Nucleus accumbens (tissue), 56 donors: ENCODE measurements at regions not wholly inside any gene's neighbourhood (a gene's known extent, or its start where the extent isn't known, plus 50 kb on each side); places are given as distances from the start of the nearest gene placed in this dataset.
"Not testable (repeated sequence)": the region's sequence is repeated elsewhere in the genome, so short reads cannot be mapped to it uniquely, and the experiment has no call there.

Experiments used
- DNase-seq, 56 donors: peaks; one replicate each; lab custom pipeline; 2025; lab: John Stamatoyannopoulos, UW

- no peak for DNase-seq
Observed at GRCh38 chr4:130851107-130851506, 1755.2 kb downstream of the C4orf33 start.

- no peak for DNase-seq
Observed at GRCh38 chr4:130851932-130852331, 1756.0 kb downstream of the C4orf33 start.

- no peak for DNase-seq
Observed at GRCh38 chr4:130855533-130855932, 1759.6 kb downstream of the C4orf33 start.

- DNase-seq = no peak
Observed at GRCh38 chr4:130859991-130860390, 1764.0 kb downstream of the C4orf33 start.

- no peak for DNase-seq
Observed at GRCh38 chr4:130896920-130897319, 1801.0 kb downstream of the C4orf33 start.

- DNase-seq = no peak
Observed at GRCh38 chr4:130901321-130901720, 1805.4 kb downstream of the C4orf33 start.

GRCh38 chr4:130922955-130923354, 1827.0 kb downstream of the C4orf33 start:
- DNase-seq = no peak

- DNase-seq = no peak
Observed at GRCh38 chr4:130955520-130955919, 1859.6 kb downstream of the C4orf33 start.

GRCh38 chr4:130985371-130985770, 1889.4 kb downstream of the C4orf33 start:
- DNase-seq = no peak

GRCh38 chr4:130995988-130996387, 1900.0 kb downstream of the C4orf33 start:
- no peak for DNase-seq

- DNase-seq = no peak
Observed at GRCh38 chr4:131001371-131001770, 1905.4 kb downstream of the C4orf33 start.

GRCh38 chr4:131002132-131002531, 1906.2 kb downstream of the C4orf33 start:
- DNase-seq = no peak

- no peak for DNase-seq
Observed at GRCh38 chr4:131006388-131006787, 1910.4 kb downstream of the C4orf33 start.

- not testable (repeated sequence) for DNase-seq
Observed at GRCh38 chr4:131011961-131012360, 1916.0 kb downstream of the C4orf33 start.

- no peak for DNase-seq
Observed at GRCh38 chr4:131013226-131013625, 1917.3 kb downstream of the C4orf33 start.

GRCh38 chr4:131026771-131027170, 1930.8 kb downstream of the C4orf33 start:
- DNase-seq = no peak

- DNase-seq = no peak
Observed at GRCh38 chr4:131044368-131044767, 1948.4 kb downstream of the C4orf33 start.

- no peak for DNase-seq
Observed at GRCh38 chr4:131046821-131047220, 1950.9 kb downstream of the C4orf33 start.

- no peak for DNase-seq
Observed at GRCh38 chr4:131052646-131053045, 1956.7 kb downstream of the C4orf33 start.

GRCh38 chr4:131054489-131055019, 1958.6 kb downstream of the C4orf33 start:
- no peak for DNase-seq

- DNase-seq = no peak
Observed at GRCh38 chr4:131061734-131062133, 1965.8 kb downstream of the C4orf33 start.

GRCh38 chr4:131063878-131064277, 1967.9 kb downstream of the C4orf33 start:
- no peak for DNase-seq

- no peak for DNase-seq
Observed at GRCh38 chr4:131081069-131081468, 1985.1 kb downstream of the C4orf33 start.
